Activated effector memory CD4-positive, alpha-beta T cell treated with anti-CD3 and anti-CD28 coated beads, Interleukin-2, amount 50 U/mL, for 16 hours (primary cell): ENCODE measurements at regions not wholly inside any gene's neighbourhood (a gene's known extent, or its start where the extent isn't known, plus 50 kb on each side); places are given as distances from the start of the nearest gene placed in this dataset.
"Not testable (repeated sequence)": the region's sequence is repeated elsewhere in the genome, so short reads cannot be mapped to it uniquely, and the experiment has no call there.

Experiments
- DNase-seq: peaks from one replicate; pipeline ENCODE4 v3.0.0-alpha.2; 2020

DNA sequence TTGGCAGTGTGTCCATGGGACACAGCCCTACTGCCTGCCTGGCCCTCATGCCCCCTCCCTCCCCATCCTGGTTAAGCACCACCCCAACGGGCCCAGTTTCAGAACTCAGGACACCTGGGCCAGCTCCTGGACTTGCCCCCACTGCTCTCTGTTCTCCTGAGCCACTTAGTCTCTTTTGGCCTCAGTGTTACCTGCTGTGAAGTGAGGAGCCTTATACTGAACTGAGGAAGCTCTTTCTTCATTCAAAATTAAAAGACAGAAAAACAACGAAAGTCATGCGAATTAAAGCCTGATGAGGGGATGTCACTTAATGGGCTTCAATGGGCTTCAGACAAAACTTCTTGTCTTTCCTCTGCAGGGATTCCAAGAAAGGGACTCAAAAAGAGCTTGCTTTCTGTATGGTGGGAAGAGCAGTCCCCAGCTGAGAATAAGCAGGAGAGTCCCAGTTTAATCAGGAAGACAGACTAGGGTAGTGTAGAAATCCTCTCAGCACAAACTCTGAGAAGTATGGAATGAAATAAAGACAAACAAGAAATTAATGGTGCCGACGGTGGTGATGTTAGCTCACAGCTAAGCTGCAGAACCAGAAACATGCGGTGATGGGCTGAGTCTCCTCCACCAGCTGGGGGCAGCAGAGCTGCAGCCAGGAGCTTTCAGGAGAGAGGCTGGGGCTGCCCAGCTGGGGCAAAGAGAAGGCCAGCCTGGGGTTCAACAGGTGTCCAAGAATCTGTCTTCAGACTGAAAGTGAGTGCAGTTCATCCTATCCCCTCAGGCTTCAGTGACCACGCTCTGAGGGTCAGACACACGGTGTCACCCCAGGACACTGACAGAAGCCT is 101.0 kb downstream of the GGTLC2 start:
- peak; percentile 74 for DNase-seq

DNA sequence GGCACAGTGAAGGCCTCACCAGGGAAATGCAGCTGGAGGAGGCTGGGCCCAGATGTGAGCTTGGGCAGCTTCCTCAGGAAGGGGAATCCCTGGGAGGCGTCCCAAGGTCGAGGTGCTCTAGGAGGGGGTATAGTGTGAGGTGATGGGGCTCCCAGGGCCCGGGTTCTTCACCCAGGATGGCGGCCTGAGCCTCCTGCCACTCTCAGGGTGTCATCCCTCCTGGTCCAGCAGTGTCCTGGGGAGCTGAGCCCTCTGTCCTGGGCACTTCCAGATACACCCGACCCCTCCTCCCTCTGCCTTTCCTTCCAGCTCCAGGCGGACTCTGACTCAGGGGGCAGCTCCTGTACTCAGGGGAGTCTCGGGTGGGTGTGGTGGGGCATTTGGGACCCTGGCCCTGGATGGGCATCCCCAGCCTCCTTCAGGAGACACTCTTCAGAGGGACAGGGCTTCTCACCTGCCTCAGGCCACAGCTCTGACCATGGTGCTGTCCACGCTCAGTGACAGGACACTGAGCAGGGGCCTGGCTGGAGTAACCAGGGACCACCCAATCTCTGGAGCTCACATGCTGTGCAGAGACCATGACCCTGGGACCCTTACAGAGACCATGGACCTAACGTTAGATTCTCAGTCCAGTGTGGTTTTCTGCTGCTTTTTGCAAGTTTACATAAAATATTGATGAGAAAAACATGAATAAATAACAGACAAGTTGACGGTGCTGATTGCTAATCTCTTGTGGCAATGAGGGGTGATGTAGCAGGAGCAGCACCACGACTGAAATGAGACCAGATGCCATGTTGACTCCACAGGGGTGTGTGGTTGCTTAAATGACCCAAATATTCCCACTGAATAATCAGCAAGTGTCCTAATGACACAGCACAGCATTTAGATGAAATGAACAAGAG is 101.9 kb downstream of the GGTLC2 start:
- DNase-seq: no peak

DNA sequence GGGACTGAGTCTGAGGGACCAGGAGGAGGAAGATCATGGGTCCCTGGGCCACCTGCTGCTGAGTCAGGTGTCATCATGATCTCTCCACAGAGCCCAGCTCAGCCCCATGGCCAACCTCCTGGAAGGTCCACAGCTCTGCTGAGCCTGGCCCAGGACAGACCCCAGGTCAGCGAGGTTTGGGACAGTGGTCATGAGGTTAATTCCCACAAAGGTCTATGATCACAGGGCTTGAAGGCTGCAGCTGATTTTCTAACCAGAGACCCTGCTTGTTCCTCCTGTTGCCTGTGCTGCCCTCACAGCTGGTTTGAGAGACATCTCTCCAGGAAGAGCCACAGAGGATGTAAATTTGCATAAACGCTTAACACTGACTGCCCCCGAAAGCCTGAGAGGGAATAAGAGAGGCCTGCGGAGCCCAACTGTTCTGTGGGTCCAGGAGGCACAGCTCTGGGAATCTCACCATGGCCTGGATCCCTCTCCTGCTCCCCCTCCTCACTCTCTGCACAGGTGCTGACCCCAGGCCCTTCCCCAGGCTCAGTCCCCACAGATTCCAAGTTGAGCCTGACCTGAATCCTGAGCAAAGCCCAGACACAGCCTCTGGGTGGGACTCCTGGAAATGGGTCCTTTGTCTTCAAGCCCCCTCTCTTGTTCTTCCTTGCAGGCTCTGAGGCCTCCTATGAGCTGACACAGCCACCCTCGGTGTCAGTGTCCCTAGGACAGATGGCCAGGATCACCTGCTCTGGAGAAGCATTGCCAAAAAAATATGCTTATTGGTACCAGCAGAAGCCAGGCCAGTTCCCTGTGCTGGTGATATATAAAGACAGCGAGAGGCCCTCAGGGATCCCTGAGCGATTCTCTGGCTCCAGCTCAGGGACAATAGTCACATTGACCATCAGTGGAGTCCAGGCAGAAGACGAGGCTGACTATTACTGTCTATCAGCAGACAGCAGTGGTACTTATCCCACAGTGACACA is 102.8 kb downstream of the GGTLC2 start:
- no peak for DNase-seq

DNA sequence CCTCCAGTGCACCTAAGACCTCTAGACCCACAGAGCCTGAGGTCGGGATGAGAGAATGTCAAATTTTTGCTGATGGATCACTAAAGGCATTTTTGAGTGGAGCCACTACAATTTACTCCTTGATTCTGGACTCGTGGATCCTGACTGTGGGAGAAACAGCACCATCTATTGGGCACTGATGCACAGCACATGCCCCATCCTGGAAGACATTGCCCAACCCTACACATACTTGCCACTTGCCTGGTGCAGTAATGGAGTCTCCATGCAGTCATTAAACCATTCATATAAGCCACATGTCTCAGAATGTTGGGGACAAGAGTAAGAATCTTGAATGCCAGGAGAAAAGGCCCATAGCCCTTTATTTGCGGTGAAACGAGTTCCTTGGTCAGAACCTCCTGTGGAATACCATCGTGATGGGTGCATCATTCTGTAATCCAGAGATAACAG is 103.9 kb downstream of the GGTLC2 start:
- DNase-seq: peak; percentile 72

DNA sequence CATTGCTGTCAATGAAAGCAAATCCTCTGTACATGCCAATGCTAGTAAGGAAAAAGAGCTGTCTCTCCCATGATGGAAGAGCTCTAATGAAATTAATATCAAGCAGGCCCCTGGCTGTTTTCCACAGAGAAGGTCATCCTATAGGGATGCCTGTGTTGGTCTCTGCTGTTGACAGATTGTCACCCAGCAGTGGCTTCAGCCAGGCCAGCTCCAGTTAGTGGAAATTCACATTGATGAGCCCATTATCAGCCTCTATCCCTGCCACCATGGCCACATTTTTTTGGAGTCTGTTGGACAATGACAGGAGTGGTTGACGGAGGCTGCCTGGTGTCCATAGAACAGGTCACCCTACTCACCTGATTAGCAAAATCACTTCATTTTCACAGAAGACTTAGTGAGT is 104.3 kb downstream of the GGTLC2 start:
- DNase-seq: no peak

DNA sequence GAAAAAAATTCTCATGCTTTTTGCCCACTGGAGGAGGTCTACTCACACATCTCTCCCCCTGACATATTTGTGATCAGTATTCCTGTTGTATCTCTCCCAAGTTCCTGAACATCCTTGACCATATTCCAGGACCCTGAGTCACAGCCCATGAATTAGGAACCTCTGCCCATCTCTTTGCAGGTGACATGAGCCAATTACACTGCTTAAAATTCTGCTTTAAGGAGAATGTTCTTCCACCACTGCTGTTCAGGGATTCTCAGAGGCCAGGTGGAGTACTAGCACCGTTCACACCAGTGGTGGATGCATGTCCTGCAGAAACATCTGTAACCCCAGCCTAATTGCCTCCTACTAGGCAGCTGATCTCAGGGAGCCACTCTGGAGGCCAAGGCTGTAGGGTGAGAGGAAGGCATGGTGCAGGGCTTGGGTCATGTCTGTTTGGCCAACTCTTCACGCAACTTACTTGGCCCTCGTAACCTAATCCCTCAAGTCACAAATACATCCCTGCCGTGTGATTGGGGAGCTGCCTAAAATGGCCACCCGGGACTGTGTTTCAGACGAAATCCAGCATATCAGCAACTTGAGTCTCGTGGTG is 104.8 kb downstream of the GGTLC2 start:
- no peak for DNase-seq

DNA sequence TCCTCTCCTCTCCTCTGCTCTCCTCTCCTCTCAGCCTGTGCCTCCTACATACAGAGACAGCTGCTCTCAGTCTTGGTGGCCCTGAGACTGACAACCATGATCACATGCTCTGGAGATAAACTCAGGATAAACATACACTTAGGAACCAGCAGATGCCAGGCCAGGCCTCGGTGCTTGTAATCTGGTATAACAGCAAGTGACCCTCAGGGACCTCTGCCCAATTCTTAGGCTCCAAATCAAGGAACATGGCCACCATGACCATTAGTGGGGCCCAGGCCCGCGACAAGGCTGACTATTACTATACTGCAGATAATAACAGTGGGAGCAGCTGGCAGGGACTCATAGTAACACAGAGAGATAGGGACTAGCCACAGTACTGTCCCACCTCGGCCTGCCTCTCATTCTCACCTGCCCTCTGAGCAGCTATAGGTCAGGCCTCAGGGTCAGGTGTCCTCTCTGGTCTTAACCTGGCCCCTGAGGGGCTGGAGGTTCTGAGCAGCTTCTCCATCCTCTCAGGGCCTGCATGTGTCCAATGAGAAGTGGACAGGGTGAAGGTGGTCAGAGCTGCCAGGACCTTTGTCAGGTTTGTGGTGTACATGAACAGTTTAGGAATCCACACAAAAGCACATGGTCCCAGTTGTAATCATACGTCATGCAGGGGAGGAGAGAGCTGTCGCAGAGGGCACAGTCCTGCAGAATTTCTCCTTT is 106.1 kb downstream of the GGTLC2 start:
- no peak for DNase-seq

DNA sequence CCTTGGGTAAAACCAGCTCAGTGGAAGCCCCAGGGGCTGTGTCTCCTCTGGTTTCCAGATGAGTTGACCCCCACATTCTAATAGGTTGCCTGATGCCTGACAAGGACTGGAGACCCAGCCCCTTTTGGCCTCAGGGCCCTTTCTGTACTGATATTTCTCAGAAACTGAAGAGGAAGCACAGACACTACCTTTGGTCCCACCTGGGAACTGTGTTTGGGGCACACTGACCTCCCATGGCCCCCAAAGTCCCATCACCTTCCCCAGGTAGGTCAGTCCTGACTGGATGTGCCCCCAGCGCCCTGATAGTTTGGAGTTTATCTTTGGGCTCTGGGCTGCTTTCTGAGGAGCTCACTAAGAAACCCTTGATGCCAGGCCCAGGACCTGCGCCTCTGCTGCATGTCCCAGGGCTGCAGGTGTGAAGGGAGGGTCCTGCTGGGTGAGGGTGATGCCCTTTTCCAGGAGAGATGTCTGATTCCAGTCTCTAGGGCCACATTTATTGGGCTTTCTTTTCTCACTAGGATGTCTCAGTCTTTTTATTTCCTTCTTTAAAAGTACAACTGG is 106.7 kb downstream of the GGTLC2 start:
- no peak for DNase-seq

DNA sequence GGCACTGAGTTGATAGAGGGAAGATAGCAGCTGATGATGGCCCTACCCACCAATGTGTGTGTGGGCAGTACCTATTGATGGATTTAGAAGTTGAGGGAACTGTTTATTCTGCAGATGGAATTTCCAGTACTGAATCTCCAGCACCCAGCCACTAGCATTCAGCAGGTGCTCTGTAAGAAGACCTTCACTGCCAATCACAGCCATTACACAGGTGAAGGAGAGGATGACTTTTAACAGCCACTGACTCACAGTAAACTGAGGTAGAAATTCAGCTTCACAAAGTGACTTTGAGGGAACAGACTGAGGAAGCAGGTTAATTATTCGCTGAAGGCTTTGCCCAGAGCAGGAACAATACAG is 107.8 kb downstream of the GGTLC2 start:
- DNase-seq: no peak

DNA sequence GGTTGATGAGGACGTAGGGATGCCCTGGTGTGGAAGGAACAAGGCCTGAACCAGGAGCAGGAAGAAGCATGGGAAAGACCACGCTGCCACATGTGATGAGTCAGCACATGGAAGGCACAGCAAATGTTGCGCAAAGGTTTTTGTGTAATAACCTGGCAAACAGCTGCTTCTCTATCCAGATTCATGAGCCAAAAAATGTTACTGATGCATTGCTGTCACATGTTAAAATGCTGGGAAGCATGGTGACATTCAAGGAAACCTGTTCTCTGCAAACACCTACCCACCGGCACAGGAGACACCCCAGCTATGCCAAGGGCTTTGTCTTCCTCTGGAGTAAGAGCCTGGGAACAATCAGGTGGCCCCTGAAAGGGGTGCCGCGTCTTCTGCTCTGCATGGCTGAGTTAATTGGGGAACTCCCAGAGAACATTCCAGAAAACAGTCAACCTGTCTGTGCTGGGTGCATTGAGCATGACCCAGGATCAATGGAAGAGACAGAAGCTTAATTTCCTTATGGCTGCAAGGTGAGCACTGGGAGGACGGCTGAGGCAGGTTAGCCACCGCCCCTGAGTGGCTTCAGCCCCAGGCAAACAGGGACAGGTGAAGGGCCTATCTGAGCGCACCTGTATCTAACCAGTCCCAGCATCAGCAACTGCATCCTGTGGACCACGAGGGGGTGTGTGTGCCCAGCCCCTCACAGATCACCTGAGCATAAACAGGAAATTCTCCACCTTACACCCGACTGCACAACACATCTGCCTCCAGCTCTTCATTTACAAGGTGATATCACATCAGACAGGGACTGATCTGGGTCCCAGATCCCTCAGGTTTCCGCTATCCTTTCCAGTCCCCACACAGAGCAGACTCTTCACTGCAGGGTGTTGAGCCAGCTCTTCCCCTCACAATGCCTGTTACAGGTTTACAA is 108.4 kb downstream of the GGTLC2 start:
- DNase-seq: peak; percentile 67

DNA sequence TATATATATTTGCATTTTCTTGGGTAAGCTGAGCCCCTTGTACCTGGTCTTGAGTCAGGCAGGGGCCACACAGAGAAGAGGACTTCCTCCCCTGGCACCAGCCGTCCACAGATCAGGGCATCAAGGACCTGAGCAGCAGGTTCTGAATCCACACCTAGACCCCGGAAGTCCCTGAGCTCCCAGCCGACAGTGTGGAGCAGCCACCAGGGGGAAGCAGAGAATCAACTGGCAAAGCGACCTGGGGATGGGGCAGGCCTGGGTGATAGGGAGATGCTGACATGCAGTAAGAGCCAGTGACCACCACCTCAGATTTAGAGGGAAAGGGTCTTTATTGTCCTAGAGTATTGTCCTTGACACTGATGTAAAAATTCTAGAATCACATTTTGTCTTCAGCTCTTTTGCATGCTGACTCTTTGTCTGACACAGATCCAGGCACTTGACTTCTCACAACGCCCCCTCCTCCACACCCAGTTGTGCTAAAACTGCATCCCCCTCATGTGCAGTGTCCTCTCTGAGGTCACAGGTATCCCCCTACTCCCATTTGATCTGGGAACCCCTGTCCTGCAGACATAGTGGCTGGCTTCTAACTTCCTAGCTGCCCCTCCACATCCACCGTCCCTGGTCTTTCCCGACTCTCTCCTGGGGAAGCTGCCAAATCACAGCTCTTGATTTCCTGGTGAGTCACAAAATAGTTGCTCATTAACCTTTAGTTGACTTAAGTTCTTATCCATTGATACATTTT is 109.3 kb downstream of the GGTLC2 start:
- DNase-seq: peak; percentile 92

DNA sequence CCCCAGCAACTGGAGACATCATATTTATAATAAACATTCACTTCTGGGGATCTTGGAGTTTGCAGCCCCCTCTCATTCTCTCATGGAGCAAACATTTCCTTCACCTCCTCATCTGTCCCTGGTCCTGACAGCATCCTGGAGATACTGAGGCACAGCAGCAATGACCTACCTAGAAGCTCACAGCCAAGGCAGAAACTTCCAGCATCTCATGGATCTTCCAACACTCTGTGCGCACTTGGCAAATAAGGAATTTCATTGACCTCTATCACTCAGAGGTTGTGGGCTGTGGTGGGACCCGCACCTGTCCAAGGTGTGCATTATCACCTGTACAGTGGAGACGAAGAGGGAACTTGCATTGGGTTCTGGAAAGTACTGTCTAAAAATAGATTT is 109.8 kb downstream of the GGTLC2 start:
- no peak for DNase-seq

DNA sequence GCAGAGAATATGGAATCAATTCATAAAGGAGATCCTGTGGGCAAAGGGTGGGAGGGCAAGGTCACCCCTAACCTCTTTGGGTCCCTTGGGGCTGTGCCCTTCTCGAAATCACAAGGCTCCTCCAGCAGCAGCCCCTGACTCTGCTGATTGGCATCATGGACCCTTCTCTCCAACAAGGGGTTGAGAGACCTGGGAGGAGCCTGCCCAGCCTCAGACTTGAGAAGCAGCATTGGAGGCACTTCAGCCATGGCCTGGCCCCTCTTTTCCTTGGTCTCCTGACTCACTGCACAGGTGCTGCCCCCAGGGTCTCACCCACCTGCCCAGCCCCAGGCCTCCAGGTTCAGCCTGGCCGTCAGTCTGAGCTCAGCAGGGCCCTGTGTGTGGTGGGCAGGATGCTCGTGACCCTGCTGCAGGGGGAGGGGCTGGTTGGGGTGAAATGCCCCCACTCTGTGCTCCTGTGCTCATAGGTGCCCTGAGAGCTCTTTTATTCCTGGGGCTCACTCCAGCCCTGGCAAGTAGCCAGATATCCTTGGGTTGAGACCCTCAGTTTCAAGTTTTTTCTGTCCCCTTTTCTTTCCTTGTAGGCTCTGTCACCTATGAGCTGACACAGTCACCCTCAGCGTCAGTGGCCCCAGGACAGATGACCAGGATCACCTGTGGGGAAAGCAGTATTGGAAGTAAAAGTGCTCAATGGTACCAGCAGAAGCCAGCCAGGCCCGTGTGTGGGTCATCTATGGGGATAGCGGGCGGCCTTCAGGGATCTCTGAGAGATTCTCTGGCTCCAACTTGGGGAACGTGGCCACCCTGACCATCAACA is 110.8 kb downstream of the GGTLC2 start:
- no peak for DNase-seq

DNA sequence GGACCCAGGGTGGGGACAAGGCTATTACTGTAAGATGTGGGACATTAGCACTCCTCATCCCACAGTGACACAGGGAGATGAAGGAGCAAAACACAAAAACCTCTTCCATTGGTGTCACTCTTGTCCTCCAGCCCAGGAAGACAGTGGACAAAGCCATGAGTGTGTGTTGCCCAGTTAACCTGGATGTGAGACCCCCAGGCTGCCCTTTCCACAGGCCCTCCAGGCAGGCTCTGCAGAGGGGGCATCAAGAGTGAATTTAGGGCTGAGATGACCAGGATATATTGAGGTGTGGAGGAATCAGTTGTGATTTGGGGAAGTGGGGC is 111.3 kb downstream of the GGTLC2 start:
- DNase-seq: no peak

DNA sequence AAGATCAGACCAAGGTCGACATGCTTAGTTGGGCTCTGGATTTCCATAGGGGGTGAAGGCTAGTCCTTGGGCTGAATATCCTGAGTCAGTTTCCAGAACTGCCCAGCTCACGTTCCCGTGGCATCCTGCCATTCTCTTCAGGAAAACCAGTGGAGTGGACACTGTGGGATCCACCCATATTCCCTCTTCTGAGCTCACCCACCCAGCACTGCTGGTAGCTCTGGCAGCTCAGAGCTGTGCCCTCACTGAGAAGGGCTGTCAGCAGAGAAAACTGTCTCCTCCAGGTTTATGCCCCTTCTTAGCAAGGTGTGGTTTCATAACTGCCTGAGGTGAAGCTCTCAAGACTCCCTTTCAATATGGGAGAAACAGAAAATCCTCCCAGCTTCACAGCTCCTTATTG is 111.7 kb downstream of the GGTLC2 start:
- no peak for DNase-seq

DNA sequence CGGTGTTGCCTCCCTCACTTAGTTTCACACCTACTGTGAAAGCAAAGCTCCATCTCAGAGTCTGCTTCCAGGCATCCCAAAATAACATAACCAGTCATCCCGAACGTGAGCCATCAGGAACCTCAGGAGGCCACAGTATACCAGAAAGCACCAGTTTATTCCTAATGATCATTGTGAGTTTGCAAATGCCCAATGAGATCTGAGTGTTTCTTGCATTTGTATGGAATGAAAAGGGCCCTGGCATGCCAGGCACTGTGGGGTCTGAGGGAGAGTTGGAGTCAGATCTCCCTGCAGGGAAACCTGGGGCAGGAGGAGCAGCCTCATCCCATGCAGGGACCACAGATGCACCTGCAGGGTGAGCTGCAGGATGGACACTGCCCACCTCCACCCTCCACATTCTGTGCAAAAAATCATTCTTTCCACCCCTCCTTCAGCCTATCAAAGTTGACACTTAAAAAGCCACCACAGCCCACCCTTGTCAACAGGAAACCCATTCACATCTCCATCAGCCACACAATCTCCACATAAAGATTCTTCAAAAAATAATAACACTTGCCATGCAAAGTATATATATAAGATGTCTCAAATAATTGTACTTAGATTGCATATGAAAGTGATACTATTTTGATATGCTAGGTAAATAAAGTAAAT is 112.3 kb downstream of the GGTLC2 start:
- not testable (repeated sequence) for DNase-seq

DNA sequence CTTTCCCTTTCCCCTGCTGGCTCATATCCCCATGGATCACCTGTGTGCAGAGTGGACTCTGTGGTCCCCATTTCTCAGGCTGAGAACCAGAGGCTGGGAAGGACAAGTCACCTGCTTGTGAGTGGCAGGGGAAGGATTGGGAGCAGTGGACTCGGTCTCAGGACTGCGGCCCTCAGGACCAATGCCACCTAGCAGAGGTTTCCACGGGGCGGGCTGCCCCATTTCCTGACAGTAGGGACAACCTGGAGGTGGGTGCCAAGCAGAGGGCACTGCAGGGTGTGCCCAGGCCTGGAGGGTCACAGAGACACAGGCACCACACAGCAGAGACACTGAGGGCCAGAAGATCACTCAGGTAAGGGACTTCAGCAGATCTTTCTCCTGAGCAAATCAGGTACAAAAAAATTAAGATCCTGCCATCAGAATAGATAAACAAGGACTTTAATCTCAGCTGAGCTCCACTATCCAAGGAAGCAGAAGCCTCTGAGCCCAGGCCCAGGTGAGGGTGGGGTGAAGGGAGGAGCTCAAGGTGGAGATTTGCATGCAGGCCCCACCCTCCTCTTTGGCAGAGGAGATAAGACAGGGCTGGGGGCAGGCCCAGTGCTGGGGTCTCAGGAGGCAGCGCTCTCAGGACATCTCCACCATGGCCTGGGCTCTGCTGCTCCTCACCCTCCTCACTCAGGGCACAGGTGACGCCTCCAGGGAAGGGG is 113.8 kb downstream of the GGTLC2 start:
- DNase-seq: not testable (repeated sequence)

DNA sequence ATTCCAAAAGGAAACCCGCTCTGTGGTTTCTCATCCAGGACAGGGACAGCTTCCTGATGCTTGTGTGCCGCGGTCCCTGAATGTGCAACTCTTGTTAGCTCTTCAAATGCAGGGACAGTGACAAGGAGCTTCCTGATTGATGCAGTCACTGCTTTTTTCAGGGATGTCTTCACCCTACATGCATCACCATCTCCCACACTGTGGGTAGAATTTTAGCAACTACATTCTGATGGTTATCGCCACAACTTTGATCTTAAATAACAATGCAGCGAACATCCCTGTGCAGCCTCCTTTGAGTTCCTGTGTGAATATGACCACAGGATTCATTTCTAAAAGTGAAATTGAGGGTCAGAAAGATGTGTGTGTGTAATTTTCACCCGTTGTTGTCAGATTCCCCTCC is 115.0 kb downstream of the GGTLC2 start:
- DNase-seq: no peak
